ENCODE measurements at regions not wholly inside any gene's neighbourhood (a gene's known extent, or its start where the extent isn't known, plus 50 kb on each side); places are given as distances from the start of the nearest gene placed in this dataset.

GRCh38 chr1:222443566-222443965 lies 104.3 kb downstream of the HHIPL2 start:
- intact Hi-C loops (cut with DNase I) = no loop called here
- TF ChIP-seq POLR2A (IDR thresholded peaks at IDR 0.05) (no peak), CTCF (IDR thresholded peaks at IDR 0.05) (no peak)
- Histone ChIP-seq H3K9me3 (no peaks in the 10 kb centered on the region), H3K27ac (no peak overlapping the region), H3K36me3 (no peaks in the 10 kb centered on the region), H3K4me1 (no peaks in the 10 kb centered on the region), H3K27me3 (no peaks in the 10 kb centered on the region), H3K4me3 (replicated peaks in 1 of 3) (no peak overlapping the region)
- no peak for DNase-seq
- WGBS, 2 donors = 72 to 85% methylated on average over 2 of the region's 2 CpGs

- TF ChIP-seq POLR2A (IDR thresholded peaks at IDR 0.05) = no peak
- TF ChIP-seq CTCF (IDR thresholded peaks at IDR 0.05) = no peak
- Histone ChIP-seq H3K36me3 (no peaks in the 10 kb centered on the region), H3K4me1 (no peaks in the 10 kb centered on the region), H3K27ac (no peak overlapping the region), H3K4me3 (replicated peaks in 1 of 3) (no peak overlapping the region), H3K27me3 (no peaks in the 10 kb centered on the region), H3K9me3 (no peaks in the 10 kb centered on the region)
- 60 to 69% methylated on average over 5 of the region's 5 CpGs for WGBS, 2 donors
- intact Hi-C loops (cut with DNase I) = no loop called here
- DNase-seq = no peak
Measured at GRCh38 chr1:222441066-222441465, 106.8 kb downstream of the HHIPL2 start.

- DNase-seq = no peak
- H3K4me3 ChIP-seq (replicated peaks in 1 of 3) = no peak overlapping the region
- TF ChIP-seq CTCF (IDR thresholded peaks at IDR 0.05) (no peak), POLR2A (IDR thresholded peaks at IDR 0.05) (no peak)
- intact Hi-C loops (cut with DNase I) = no loop called here
- no peaks in the 10 kb centered on the region for H3K36me3 ChIP-seq
- H3K9me3 ChIP-seq = no peaks in the 10 kb centered on the region
- no peak overlapping the region for H3K27ac ChIP-seq
- H3K4me1 ChIP-seq = no peaks in the 10 kb centered on the region
- 82 to 91% methylated on average over 1 of the region's 1 CpG for WGBS, 2 donors
- H3K27me3 ChIP-seq = no peaks in the 10 kb centered on the region
Measured at GRCh38 chr1:222424826-222425225, 123.1 kb downstream of the HHIPL2 start.

GRCh38 chr1:222421380-222421779 lies 126.5 kb downstream of the HHIPL2 start:
- TF ChIP-seq CTCF (IDR thresholded peaks at IDR 0.05) = no peak
- no peak for TF ChIP-seq POLR2A (IDR thresholded peaks at IDR 0.05)
- intact Hi-C loops (cut with DNase I) = no loop called here
- H3K4me3 ChIP-seq (replicated peaks in 1 of 3) = no peak overlapping the region

GRCh38 chr1:222420633-222421032 lies 127.3 kb downstream of the HHIPL2 start:
- no peaks in the 10 kb centered on the region for H3K4me1 ChIP-seq
- no peak overlapping the region for H3K4me3 ChIP-seq (replicated peaks in 1 of 3)
- intact Hi-C loops (cut with DNase I) = no loop called here
- no peak overlapping the region for H3K27ac ChIP-seq
- H3K36me3 ChIP-seq = no peaks in the 10 kb centered on the region
- no peaks in the 10 kb centered on the region for H3K9me3 ChIP-seq
- TF ChIP-seq POLR2A (IDR thresholded peaks at IDR 0.05) = no peak
- no peak for TF ChIP-seq CTCF (IDR thresholded peaks at IDR 0.05)
- H3K27me3 ChIP-seq = no peaks in the 10 kb centered on the region
- no peak for DNase-seq
- WGBS, 2 donors = 80 to 85% methylated on average over 1 of the region's 1 CpG

More at GRCh38 chr1:222421380-222421779, 126.5 kb downstream of the HHIPL2 start:
- H3K27ac ChIP-seq = no peak overlapping the region
- no peaks in the 10 kb centered on the region for H3K4me1 ChIP-seq
- no peaks in the 10 kb centered on the region for H3K9me3 ChIP-seq
- H3K36me3 ChIP-seq = no peaks in the 10 kb centered on the region
- DNase-seq = no peak
- H3K27me3 ChIP-seq = no peaks in the 10 kb centered on the region
